ENCODE measurements at regions not wholly inside any gene's neighbourhood (a gene's known extent, or its start where the extent isn't known, plus 50 kb on each side); places are given as distances from the start of the nearest gene placed in this dataset.

DNA sequence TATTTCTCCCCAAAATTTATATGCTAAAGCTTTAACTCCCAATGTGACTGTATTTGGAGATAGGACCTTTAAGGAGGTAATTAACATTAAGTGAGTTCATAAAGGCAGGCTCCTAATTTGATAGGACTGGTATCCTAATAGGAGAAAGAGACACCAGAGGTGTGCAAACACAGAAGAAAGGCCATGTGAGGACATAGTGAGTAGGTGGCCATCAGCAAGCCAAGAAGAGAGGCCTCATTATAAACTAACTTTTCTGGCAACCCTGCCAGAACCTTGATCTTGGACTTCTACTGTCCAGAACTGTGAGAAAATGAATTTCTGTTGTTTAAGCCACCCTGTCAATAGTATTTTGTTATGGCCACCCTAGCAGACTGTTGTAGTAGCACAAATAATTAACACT, 177.9 kb upstream of the FUT9 start:
- Histone ChIP-seq H3K36me3 (ENCODE audit: control insufficient read depth in 1 of 2, insufficient read depth in 2 of 2, low read depth in 1 of 2, low read length in 2 of 2) (no peaks in the 10 kb centered on the region), H3K4me1 (ENCODE audit: control insufficient read depth, insufficient read depth, low read depth, low read length) (no peaks in the 10 kb centered on the region), H3K23ac (ENCODE audit: low read length in 2 of 2) (no peak overlapping the region), H3K4me2 (ENCODE audit: low read length, poor library complexity, severe bottlenecking) (no peak overlapping the region), H3K4ac (ENCODE audit: low read depth in 1 of 2, low read length in 2 of 2) (no peak overlapping the region), H3K18ac (ENCODE audit: low read depth in 1 of 2, low read length in 2 of 2) (no peak overlapping the region), H3K27ac (ENCODE audit: low read length, poor library complexity, severe bottlenecking) (no peak overlapping the region), H2BK15ac (ENCODE audit: low read depth, poor library complexity, severe bottlenecking) (no peak overlapping the region), H2BK5ac (ENCODE audit: low read depth, low read length, poor library complexity, severe bottlenecking) (no peak overlapping the region), H3K4me3 (ENCODE audit: insufficient read depth in 1 of 2, low read depth in 1 of 2, low read length in 2 of 2) (no peak overlapping the region), H3K9me3 (ENCODE audit: control insufficient read depth, low read length) (no peaks in the 10 kb centered on the region), H2AFZ (ENCODE audit: low read depth, low read length) (no peak overlapping the region), H3K9ac (ENCODE audit: low read length) (no peak overlapping the region), H3K79me1 (replicated peaks; ENCODE audit: low read length, poor library complexity, severe bottlenecking) (no peaks in the 10 kb centered on the region), H4K91ac (ENCODE audit: low read length) (no peak overlapping the region), H3K27me3 (ENCODE audit: control insufficient read depth in 1 of 2, insufficient read depth in 1 of 2, low read length in 2 of 2) (no peaks in the 10 kb centered on the region), H2BK12ac (ENCODE audit: low read length in 2 of 2) (no peak overlapping the region), H2AK5ac (ENCODE audit: low read length, severe bottlenecking) (no peak overlapping the region), H3K14ac (ENCODE audit: low read length in 2 of 2) (no peak overlapping the region), H2BK120ac (ENCODE audit: low read depth, low read length) (no peak overlapping the region), H4K8ac (ENCODE audit: low read length) (no peak overlapping the region)
- no peak for DNase-seq

GRCh38 chr6:95841560-95841959, 174.2 kb upstream of the FUT9 start:
- H3K9ac ChIP-seq (ENCODE audit: low read length): no peak overlapping the region
- no peaks in the 10 kb centered on the region for H3K9me3 ChIP-seq (ENCODE audit: control insufficient read depth, low read length)
- no peak overlapping the region for H2AK5ac ChIP-seq (ENCODE audit: low read length, severe bottlenecking)
- H2BK120ac ChIP-seq (ENCODE audit: low read depth, low read length): no peak overlapping the region
- H3K4me1 ChIP-seq (ENCODE audit: control insufficient read depth, insufficient read depth, low read depth, low read length): no peaks in the 10 kb centered on the region
- no peak overlapping the region for H3K4ac ChIP-seq (ENCODE audit: low read depth in 1 of 2, low read length in 2 of 2)
- no peaks in the 10 kb centered on the region for H3K27me3 ChIP-seq (ENCODE audit: control insufficient read depth in 1 of 2, insufficient read depth in 1 of 2, low read length in 2 of 2)
- H3K79me1 ChIP-seq (replicated peaks; ENCODE audit: low read length, poor library complexity, severe bottlenecking): no peaks in the 10 kb centered on the region
- no peak overlapping the region for H4K91ac ChIP-seq (ENCODE audit: low read length)
- no peak overlapping the region for H2BK15ac ChIP-seq (ENCODE audit: low read depth, poor library complexity, severe bottlenecking)
- H2BK5ac ChIP-seq (ENCODE audit: low read depth, low read length, poor library complexity, severe bottlenecking): no peak overlapping the region
- H2AFZ ChIP-seq (ENCODE audit: low read depth, low read length): no peak overlapping the region
- no peak for DNase-seq
- H4K8ac ChIP-seq (ENCODE audit: low read length): no peak overlapping the region
- H3K14ac ChIP-seq (ENCODE audit: low read length in 2 of 2): no peak overlapping the region
- H2BK12ac ChIP-seq (ENCODE audit: low read length in 2 of 2): no peak overlapping the region
- no peak overlapping the region for H3K23ac ChIP-seq (ENCODE audit: low read length in 2 of 2)
- no peak overlapping the region for H3K27ac ChIP-seq (ENCODE audit: low read length, poor library complexity, severe bottlenecking)
- H3K36me3 ChIP-seq (ENCODE audit: control insufficient read depth in 1 of 2, insufficient read depth in 2 of 2, low read depth in 1 of 2, low read length in 2 of 2): no peaks in the 10 kb centered on the region
- H3K18ac ChIP-seq (ENCODE audit: low read depth in 1 of 2, low read length in 2 of 2): no peak overlapping the region
- no peak overlapping the region for H3K4me2 ChIP-seq (ENCODE audit: low read length, poor library complexity, severe bottlenecking)
- H3K4me3 ChIP-seq (ENCODE audit: insufficient read depth in 1 of 2, low read depth in 1 of 2, low read length in 2 of 2): no peak overlapping the region

DNA sequence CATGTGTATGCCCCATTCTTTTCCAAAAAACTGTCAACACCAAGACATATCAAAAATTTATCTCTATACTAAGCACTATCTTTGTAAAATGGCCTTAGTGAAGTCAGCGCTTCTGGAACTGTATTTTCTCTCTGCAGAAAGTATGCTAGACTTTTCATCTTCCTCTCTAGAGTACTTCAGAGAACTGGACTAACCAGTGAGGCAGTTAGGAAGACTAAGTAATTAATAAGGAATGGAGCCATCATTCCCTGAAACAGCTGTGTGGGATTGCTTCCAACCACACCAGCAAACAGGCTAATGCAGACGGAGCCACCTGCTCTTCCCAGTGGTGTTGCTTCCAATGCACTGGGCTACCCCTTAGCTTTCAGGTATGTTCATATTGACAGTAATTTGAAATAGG, 169.1 kb upstream of the FUT9 start:
- Histone ChIP-seq H3K14ac (ENCODE audit: low read length in 2 of 2) (no peak overlapping the region), H4K8ac (ENCODE audit: low read length) (no peak overlapping the region), H2BK15ac (ENCODE audit: low read depth, poor library complexity, severe bottlenecking) (no peak overlapping the region), H3K23ac (ENCODE audit: low read length in 2 of 2) (no peak overlapping the region), H3K27ac (ENCODE audit: low read length, poor library complexity, severe bottlenecking) (no peak overlapping the region), H3K4me3 (ENCODE audit: insufficient read depth in 1 of 2, low read depth in 1 of 2, low read length in 2 of 2) (no peak overlapping the region), H2AK5ac (ENCODE audit: low read length, severe bottlenecking) (no peak overlapping the region), H3K4me1 (ENCODE audit: control insufficient read depth, insufficient read depth, low read depth, low read length) (no peaks in the 10 kb centered on the region), H3K18ac (ENCODE audit: low read depth in 1 of 2, low read length in 2 of 2) (no peak overlapping the region), H4K91ac (ENCODE audit: low read length) (no peak overlapping the region), H2AFZ (ENCODE audit: low read depth, low read length) (no peak overlapping the region), H2BK5ac (ENCODE audit: low read depth, low read length, poor library complexity, severe bottlenecking) (no peak overlapping the region), H3K36me3 (ENCODE audit: control insufficient read depth in 1 of 2, insufficient read depth in 2 of 2, low read depth in 1 of 2, low read length in 2 of 2) (no peaks in the 10 kb centered on the region), H3K4ac (ENCODE audit: low read depth in 1 of 2, low read length in 2 of 2) (no peak overlapping the region), H3K9ac (ENCODE audit: low read length) (no peak overlapping the region), H2BK120ac (ENCODE audit: low read depth, low read length) (no peak overlapping the region), H2BK12ac (ENCODE audit: low read length in 2 of 2) (no peak overlapping the region), H3K9me3 (ENCODE audit: control insufficient read depth, low read length) (no peaks in the 10 kb centered on the region), H3K79me1 (replicated peaks; ENCODE audit: low read length, poor library complexity, severe bottlenecking) (no peaks in the 10 kb centered on the region), H3K4me2 (ENCODE audit: low read length, poor library complexity, severe bottlenecking) (no peak overlapping the region), H3K27me3 (ENCODE audit: control insufficient read depth in 1 of 2, insufficient read depth in 1 of 2, low read length in 2 of 2) (no peaks in the 10 kb centered on the region)
- WGBS: 92% methylated on average over 2 of the region's 2 CpGs
- DNase-seq: no peak

GRCh38 chr6:95847061-95847460, 168.7 kb upstream of the FUT9 start:
- Histone ChIP-seq H2BK120ac (ENCODE audit: low read depth, low read length) (no peak overlapping the region), H2BK5ac (ENCODE audit: low read depth, low read length, poor library complexity, severe bottlenecking) (no peak overlapping the region), H3K4ac (ENCODE audit: low read depth in 1 of 2, low read length in 2 of 2) (no peak overlapping the region), H3K4me3 (ENCODE audit: insufficient read depth in 1 of 2, low read depth in 1 of 2, low read length in 2 of 2) (no peak overlapping the region), H3K14ac (ENCODE audit: low read length in 2 of 2) (no peak overlapping the region), H3K27ac (ENCODE audit: low read length, poor library complexity, severe bottlenecking) (no peak overlapping the region), H3K9ac (ENCODE audit: low read length) (no peak overlapping the region), H2AK5ac (ENCODE audit: low read length, severe bottlenecking) (no peak overlapping the region), H4K8ac (ENCODE audit: low read length) (no peak overlapping the region), H3K23ac (ENCODE audit: low read length in 2 of 2) (no peak overlapping the region), H2AFZ (ENCODE audit: low read depth, low read length) (no peak overlapping the region), H3K79me1 (replicated peaks; ENCODE audit: low read length, poor library complexity, severe bottlenecking) (no peaks in the 10 kb centered on the region), H4K91ac (ENCODE audit: low read length) (no peak overlapping the region), H3K36me3 (ENCODE audit: control insufficient read depth in 1 of 2, insufficient read depth in 2 of 2, low read depth in 1 of 2, low read length in 2 of 2) (no peaks in the 10 kb centered on the region), H2BK15ac (ENCODE audit: low read depth, poor library complexity, severe bottlenecking) (no peak overlapping the region), H3K9me3 (ENCODE audit: control insufficient read depth, low read length) (no peaks in the 10 kb centered on the region), H3K4me2 (ENCODE audit: low read length, poor library complexity, severe bottlenecking) (no peak overlapping the region), H3K18ac (ENCODE audit: low read depth in 1 of 2, low read length in 2 of 2) (no peak overlapping the region), H3K27me3 (ENCODE audit: control insufficient read depth in 1 of 2, insufficient read depth in 1 of 2, low read length in 2 of 2) (no peaks in the 10 kb centered on the region), H2BK12ac (ENCODE audit: low read length in 2 of 2) (no peak overlapping the region), H3K4me1 (ENCODE audit: control insufficient read depth, insufficient read depth, low read depth, low read length) (no peaks in the 10 kb centered on the region)
- DNase-seq: no peak
- WGBS: 79% methylated on average over 3 of the region's 3 CpGs

Data from mesenchymal stem cell (in vitro differentiated cells and primary cell).